DMS153 (cell line): ENCODE measurements at regions not wholly inside any gene's neighbourhood (a gene's known extent, or its start where the extent isn't known, plus 50 kb on each side); places are given as distances from the start of the nearest gene placed in this dataset.
"Not testable (repeated sequence)": the region's sequence is repeated elsewhere in the genome, so short reads cannot be mapped to it uniquely, and the experiment has no call there.

ENCODE experiments used
- DNase-seq: peaks from one replicate; lab custom pipeline; 2025; lab: John Stamatoyannopoulos, UW

GRCh38 chr2:122061831-122062230 lies 306.4 kb downstream of the TSN start:
- DNase-seq = no peak

- no peak for DNase-seq
Observed at GRCh38 chr2:122062506-122062905, 307.1 kb downstream of the TSN start.

DNA sequence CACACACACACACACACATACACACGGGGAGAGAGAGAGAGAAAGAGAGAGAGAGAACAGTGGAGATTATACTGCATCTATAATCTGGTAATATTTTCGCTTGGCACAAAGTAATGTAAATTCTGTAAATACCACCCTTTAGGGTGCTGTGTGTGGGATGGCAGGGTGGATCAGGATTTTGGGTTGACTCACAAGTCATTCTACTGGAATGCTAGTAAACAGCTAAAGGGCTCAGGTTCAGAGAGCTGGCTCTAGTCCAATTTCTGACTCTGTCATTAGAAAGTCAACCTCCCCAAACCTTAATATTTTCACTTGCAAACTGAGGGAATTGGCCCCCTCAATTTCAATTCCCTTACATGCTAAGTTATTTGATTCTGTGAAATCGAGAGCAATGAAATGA lies 308.3 kb downstream of the TSN start:
- DNase-seq = no peak

DNA sequence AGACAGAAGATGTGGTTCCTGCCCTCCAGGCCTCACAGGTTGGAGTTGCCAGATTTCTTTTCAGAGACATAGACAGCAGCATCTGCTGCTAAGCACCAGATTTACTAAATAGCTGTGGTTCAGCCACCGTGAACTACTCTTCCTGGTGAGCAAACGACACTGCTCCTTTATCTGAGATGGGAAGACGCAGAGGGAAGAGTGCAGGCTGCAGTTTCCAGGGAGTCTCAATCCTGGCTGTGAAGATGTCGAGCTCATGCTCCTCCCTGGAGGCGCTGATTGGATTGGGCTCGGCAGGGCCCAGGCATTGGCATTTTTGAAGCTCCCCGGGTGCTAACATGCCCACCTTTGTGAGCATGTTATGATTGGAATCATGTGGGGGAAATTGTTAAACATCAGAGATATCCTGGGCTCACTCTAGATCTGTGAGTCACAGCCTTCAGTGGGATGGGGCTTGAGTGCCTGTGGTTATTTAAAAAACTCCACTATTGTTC lies 314.8 kb downstream of the TSN start:
- no peak for DNase-seq

DNA sequence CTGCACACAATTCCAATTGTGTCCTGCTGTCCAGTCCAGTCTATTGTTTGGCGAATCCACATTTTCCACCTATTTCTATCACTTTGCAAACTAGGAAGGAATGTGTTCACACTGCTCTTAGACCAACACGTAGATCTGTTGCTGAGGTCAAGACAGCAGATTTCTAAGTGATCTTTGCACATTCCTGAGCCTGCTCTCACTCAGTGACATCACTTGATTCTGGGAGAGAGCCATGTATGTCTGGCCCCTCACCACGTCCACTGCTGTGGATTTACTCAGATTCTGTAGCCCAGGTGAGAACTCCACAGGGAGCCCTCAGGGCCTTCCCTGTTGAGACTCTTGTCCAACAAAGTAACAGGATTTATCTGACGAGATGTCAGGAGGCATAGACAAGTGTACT lies 317.2 kb downstream of the TSN start:
- no peak for DNase-seq

DNA sequence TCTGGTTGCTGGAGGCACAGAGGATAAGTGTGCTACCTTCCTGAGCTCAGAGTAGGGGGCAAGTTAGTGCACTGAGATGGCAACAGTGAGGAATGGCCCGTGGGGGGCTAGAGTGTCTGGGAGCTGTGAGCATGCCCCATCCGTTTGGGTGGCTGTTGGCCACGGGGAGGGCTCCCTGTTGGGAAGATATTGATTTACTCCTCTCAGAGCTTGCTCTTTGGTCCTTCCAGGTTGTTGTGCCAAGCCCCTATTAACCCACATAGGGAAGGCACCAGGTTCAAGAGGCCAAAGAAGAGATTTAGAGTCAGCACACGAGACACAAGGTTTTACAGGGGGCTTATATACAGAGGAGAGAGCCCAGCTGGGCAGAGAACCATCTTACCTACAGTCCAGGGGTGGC lies 318.8 kb downstream of the TSN start:
- DNase-seq = no peak

DNA sequence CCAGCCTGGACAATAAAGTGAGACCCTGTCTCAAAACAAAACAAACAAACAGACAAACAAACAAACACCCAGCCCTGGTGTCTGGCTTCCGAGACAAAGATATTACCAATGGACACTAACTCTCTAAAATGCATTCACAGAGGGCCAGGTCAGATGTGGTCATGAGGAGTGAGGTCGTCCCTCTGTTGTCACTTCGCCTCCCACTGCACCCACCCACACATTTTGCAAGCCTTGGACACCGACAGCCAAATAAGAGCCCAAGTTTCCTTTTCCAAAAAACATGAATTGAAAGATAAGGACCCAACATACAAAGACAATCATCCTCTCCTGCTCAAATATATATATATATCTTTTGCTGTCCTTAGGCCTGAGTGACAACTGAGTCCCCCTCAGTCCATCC lies 319.9 kb downstream of the TSN start:
- DNase-seq = no peak

DNA sequence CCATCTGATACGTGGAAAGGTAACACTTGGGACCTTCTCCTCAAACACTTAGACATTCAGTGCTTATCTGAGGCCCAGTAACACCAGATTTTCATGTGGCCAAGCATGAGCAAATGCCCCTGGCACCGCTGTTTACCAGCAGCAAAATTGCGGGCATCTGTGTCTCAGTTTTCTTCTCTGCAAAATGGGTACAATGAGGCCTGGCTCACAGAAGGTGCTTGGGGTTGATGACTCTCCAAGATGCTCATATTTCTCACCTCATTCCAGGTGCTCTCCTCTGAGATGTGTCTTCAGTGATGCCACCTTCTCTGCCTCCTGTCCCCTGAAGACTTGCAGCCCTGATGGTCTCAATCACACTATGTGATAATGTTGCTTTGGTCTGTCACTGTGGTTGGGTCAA lies 321.7 kb downstream of the TSN start:
- no peak for DNase-seq

- no peak for DNase-seq
Observed at GRCh38 chr2:122077771-122078170, 322.3 kb downstream of the TSN start.

- DNase-seq = no peak
Observed at GRCh38 chr2:122078451-122078850, 323.0 kb downstream of the TSN start.

DNA sequence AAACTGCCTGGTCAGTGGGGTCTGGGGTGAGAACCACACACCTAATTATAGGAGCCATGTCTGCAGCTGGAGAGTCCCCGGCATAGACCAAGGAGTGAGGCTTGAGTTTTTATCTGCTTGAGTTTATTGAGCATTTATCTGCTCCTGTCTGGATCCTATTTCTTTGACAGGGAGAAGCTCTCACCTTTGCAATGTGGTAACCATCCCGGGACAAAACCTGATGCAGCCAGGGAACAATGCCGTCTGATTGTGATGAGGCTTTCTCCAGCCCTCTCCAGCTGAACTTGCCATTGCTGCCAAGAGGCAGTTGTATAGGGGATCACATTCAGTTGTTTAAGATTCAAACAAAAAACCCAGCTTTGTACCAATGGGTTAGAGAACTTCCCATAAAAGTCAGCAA lies 324.4 kb downstream of the TSN start:
- DNase-seq = no peak

DNA sequence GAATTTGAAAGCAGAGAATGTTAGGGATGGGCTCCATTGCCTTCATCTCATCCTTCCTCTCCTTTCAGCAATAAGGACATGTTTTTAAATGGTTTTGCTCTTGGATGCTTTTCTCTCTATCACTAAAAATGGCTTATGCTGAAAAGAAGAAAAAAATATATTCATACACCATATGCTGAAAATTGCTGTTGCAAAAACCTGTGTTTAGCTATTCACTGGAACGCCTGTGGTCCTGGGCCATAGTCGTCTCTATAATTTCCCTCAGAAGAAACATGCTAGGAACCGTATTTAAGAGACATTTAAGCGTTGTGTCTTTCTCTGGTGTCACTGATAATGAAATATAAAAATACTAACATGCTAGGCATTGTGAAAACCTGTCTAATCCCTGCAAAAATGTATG lies 324.9 kb downstream of the TSN start:
- no peak for DNase-seq

GRCh38 chr2:122080871-122081270 lies 325.4 kb downstream of the TSN start:
- DNase-seq = no peak

DNA sequence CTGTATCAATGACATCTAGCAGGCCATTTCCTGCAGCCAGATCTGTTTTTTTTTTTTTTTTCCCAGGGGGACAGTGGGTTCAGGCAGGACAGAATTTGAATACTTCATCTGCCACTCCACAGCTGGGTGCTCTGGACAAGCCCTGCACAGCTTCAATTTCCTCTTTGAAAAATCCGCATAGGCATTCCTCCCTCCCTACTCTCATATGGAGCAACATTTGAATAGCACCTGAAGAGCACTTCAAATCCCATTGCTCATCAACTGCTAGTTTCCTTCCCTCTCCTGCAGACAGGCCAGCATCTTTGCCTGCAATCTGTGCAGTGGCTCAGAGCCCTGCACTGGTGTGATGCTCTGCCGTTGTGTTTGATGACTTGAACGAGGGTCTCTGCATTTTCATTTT lies 326.3 kb downstream of the TSN start:
- peak; percentile 83 for DNase-seq

DNA sequence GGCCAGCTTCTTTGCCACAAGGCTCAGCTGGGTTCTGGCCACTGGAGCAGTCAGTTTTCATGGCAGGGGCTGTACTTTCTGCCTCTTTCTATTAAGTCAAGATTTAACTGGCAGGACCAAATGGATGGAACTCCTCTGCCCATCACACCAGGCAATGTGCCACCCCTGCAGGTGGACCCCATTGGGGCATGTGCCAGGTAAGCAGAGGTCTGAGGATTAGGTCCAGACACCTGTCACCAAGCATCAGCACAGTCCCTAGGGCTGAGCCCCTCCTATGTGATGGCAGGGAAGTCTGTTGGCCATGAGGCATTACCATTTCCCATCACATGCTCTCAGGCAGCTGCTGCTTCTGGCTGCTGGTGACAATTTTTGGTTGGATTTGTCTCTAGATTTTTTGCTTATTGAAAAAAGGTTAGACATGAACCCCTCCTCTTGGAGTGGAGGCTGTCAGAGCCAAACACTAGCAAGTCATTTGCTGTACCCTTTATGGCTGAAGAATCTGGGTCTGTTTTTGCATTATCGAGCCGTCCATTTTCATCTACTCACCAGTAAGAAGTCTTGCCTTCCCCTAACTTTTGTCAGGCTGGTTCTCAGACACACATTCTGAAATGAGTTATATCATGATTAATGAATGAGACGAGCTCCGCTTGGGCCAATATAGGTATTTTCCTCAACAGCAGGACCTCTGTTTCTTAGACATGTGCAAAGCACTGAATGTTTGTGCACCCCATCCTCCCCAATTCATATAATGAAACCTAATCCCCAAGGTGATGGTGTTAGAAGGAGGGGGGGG lies 328.0 kb downstream of the TSN start:
- no peak for DNase-seq

DNA sequence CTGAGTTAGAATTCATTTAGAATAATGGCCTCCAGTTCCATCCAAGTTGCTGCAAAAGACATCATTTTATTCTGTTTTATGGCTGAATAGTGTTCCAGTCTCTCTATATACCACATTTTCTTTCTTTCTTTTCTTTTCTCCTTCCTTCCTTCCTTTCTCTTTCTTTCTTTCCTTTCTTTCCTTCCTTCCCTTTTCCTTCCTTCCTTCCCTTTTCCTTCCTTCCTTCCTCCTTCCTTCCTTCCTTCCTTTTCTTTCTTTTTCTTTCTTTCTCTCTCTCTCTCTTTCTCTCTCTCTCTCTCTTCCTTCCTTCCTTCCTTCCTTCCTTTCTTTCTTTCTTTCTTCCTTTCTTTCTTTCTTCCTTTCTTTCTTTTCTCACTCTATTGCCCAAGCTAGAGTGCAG lies 330.2 kb downstream of the TSN start:
- not testable (repeated sequence) for DNase-seq

GRCh38 chr2:122094557-122094956 lies 339.1 kb downstream of the TSN start:
- no peak for DNase-seq

- DNase-seq = no peak
Observed at GRCh38 chr2:122096761-122097160, 341.3 kb downstream of the TSN start.

- no peak for DNase-seq
Observed at GRCh38 chr2:122098306-122098705, 342.9 kb downstream of the TSN start.

GRCh38 chr2:122100346-122100745 lies 344.9 kb downstream of the TSN start:
- DNase-seq = no peak

- no peak for DNase-seq
Observed at GRCh38 chr2:122100756-122101155, 345.3 kb downstream of the TSN start.

GRCh38 chr2:122101319-122101718 lies 345.9 kb downstream of the TSN start:
- DNase-seq = no peak

DNA sequence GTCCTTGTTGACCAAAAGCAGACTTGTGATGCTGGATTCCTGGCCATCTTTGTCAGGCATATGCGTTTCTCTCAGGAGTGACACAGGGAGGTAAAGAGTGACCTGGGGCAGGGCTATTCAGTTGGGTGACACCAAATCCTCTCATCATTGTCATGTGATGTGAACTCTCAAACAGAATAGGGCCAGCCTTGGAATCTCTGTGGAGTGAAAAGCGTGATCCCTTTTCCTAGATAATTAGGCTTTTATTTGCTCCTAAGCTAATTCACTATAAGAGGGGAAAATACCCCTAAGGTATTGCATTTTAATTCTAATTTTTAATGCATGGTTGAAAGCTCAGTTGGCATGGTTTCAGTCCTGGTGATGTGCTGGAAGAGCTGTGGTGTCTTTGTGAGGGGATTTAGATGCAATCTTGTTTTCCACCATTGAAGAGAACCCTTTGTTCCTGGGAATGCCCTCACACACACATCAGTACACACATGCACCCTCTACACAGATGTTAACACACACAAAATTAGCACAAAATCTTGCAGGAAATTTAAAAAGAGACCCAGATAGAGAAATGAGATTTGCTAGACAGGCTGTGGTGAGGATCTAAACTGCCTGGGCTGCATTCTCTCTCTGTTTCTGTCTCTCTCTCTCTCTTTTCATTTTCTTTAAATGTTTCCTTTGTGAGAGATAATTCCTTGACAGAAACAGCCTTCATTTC lies 349.9 kb downstream of the TSN start:
- no peak for DNase-seq

- DNase-seq = no peak
Observed at GRCh38 chr2:122105877-122106206, 350.4 kb downstream of the TSN start.
